KMS-11 (cell line): ENCODE measurements at regions not wholly inside any gene's neighbourhood (a gene's known extent, or its start where the extent isn't known, plus 50 kb on each side); places are given as distances from the start of the nearest gene placed in this dataset.
"Not testable (repeated sequence)": the region's sequence is repeated elsewhere in the genome, so short reads cannot be mapped to it uniquely, and the experiment has no call there.

Source experiments
- H2AFZ ChIP-seq: fragments of 200-600 bp; sonication (generic); 2 replicates; pipeline ENCODE4 v1.6.1; 2016; ENCODE audit warnings: antibody characterized with exemption, mixed run types, low read depth
- H3K27ac ChIP-seq: fragments of 200-600 bp; sonication (generic); 2 replicates; pipeline ENCODE4 v1.6.1; 2016; ENCODE audit warnings: mild to moderate bottlenecking, mixed run types
- H3K27me3 ChIP-seq: fragments of 200-600 bp; sonication (generic); 2 replicates; pipeline ENCODE4 v1.6.1; 2017; ENCODE audit warnings: mild to moderate bottlenecking, low read depth, mixed run types, moderate library complexity; ENCODE audit not compliant: insufficient read depth
- H3K36me3 ChIP-seq: fragments of 200-600 bp; sonication (generic); 2 replicates; pipeline ENCODE4 v1.6.1; 2017; ENCODE audit warnings: mild to moderate bottlenecking, mixed run types; ENCODE audit not compliant: insufficient read depth
- H3K4me1 ChIP-seq: fragments of 200-600 bp; sonication (generic); 2 replicates; pipeline ENCODE4 v1.6.1; 2016; ENCODE audit warnings: mild to moderate bottlenecking, low read depth, mixed run types; ENCODE audit not compliant: poor library complexity, severe bottlenecking
- H3K4me2 ChIP-seq: fragments of 200-600 bp; sonication (generic); 2 replicates; pipeline ENCODE4 v1.7.0; 2016; ENCODE audit warnings: mild to moderate bottlenecking, mixed run types
- H3K4me3 ChIP-seq: fragments of 200-600 bp; sonication (generic); IDR thresholded peaks from 2 replicates; pipeline ENCODE4 v1.6.1; 2017; ENCODE audit warnings: low read depth, low read length, mixed read lengths; ENCODE audit not compliant: insufficient read depth
- H3K79me2 ChIP-seq: fragments of 200-600 bp; sonication (generic); 2 replicates; pipeline ENCODE4 v1.6.1; 2016; ENCODE audit warnings: low read depth, mixed run types; ENCODE audit not compliant: insufficient read depth
- H3K9ac ChIP-seq: fragments of 200-600 bp; sonication (generic); 2 replicates; pipeline ENCODE4 v1.6.1; 2016; ENCODE audit warnings: mild to moderate bottlenecking, mixed run types
- H4K20me1 ChIP-seq: fragments of 200-600 bp; sonication (generic); 2 replicates; pipeline ENCODE4 v1.6.1; 2016; ENCODE audit warnings: mild to moderate bottlenecking, mixed run types; ENCODE audit not compliant: insufficient read depth
- TF ChIP-seq, protein P1 (sequence below): fragments of 200-600 bp; sonication (generic); conservative IDR thresholded peaks from 2 replicates; pipeline ENCODE4 v1.6.1; 2017; ENCODE audit warnings: low read depth, mild to moderate bottlenecking, antibody characterized with exemption, low read length, moderate library complexity, mixed read lengths

DNA sequence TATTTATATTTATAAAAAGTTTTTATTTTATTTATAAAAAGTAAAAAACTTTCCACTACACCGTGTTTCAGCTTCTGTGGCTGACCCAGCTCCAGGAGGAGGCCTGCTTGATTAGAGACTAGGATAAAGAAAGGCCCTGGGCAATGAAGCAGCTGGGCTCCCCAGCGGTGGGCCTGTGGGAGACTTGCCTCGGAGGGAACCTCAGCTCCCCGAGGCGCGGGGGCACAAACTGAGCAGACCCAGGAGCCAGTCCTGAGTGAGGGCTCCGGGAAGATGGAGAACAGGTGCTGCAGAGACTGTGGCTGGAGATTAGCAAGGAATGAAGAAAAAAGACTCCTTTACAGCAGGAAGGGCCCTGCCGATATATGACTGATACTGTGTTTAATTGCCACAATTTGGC is 63.8 kb upstream of the GJB6 start:
- no peak overlapping the region for H2AFZ ChIP-seq
- H4K20me1 ChIP-seq: no peaks in the 10 kb centered on the region
- H3K27me3 ChIP-seq: no peaks in the 10 kb centered on the region
- no peak overlapping the region for H3K27ac ChIP-seq
- no peaks in the 10 kb centered on the region for H3K36me3 ChIP-seq
- H3K4me3 ChIP-seq: no peak overlapping the region
- no peak overlapping the region for H3K4me2 ChIP-seq
- H3K9ac ChIP-seq: no peak overlapping the region
- TF ChIP-seq, protein P1, sequence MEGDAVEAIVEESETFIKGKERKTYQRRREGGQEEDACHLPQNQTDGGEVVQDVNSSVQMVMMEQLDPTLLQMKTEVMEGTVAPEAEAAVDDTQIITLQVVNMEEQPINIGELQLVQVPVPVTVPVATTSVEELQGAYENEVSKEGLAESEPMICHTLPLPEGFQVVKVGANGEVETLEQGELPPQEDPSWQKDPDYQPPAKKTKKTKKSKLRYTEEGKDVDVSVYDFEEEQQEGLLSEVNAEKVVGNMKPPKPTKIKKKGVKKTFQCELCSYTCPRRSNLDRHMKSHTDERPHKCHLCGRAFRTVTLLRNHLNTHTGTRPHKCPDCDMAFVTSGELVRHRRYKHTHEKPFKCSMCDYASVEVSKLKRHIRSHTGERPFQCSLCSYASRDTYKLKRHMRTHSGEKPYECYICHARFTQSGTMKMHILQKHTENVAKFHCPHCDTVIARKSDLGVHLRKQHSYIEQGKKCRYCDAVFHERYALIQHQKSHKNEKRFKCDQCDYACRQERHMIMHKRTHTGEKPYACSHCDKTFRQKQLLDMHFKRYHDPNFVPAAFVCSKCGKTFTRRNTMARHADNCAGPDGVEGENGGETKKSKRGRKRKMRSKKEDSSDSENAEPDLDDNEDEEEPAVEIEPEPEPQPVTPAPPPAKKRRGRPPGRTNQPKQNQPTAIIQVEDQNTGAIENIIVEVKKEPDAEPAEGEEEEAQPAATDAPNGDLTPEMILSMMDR: no peak
- peaks cover 12% of the 10 kb centered on the region for H3K4me1 ChIP-seq
- H3K79me2 ChIP-seq: no peaks in the 10 kb centered on the region

- Histone ChIP-seq H4K20me1 (no peaks in the 10 kb centered on the region), H3K27ac (no peak overlapping the region), H3K9ac (no peak overlapping the region), H3K79me2 (no peaks in the 10 kb centered on the region), H3K4me3 (no peak overlapping the region), H3K27me3 (no peaks in the 10 kb centered on the region), H3K4me2 (no peak overlapping the region), H3K36me3 (no peaks in the 10 kb centered on the region), H3K4me1 (peaks cover 18% of the 10 kb centered on the region), H2AFZ (no peak overlapping the region)
- TF ChIP-seq, protein P1: no peak
These were observed 62.4 kb upstream of the GJB6 start for GRCh38 chr13:20294497-20294896.

DNA sequence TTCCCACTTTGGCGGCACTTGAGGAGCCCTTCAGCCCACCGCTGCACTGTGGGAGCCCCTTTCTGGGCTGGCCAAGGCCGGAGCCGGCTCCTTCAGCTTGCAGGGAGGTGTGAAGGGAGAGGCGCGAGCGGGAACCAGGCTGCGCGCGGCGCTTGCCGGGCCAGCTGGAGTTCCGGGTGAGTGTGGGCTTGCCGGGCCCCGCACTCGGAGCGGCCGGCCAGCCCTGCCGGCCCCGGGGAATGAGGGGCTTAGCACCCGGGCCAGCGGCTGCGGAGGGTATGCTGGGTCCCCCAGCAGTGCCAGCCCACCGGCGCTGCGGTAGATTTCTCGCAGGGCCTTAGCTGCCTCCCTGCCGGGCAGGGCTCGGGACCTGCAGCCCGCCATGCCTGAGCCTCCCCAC is 60.2 kb upstream of the GJB6 start:
- not testable (repeated sequence) for H3K36me3 ChIP-seq, H4K20me1 ChIP-seq, H3K79me2 ChIP-seq, H3K9ac ChIP-seq, H3K4me2 ChIP-seq, H3K4me3 ChIP-seq, H3K27ac ChIP-seq, H3K27me3 ChIP-seq, H2AFZ ChIP-seq
- peaks cover 18% of the 10 kb centered on the region for H3K4me1 ChIP-seq

DNA sequence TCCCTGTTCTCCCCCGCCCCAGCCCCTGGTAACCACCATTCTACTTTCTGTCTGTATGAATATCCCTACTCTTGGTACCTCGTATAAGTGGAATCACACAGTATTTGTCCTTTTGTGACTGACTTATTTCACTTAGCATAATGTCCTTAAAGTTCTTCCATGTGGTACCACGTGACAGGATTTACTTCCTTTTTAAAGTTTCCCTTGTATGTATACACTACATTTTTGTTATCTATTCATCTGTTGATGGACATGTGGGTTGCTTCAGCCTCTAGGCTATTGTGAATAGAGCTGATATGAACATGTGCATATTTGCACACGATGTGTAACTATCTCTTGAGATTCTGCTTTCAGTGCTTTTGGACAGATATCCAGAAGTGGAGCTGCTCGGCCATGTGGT is 59.6 kb upstream of the GJB6 start:
- TF ChIP-seq, protein P1: no peak
- Histone ChIP-seq H3K79me2 (no peaks in the 10 kb centered on the region), H2AFZ (peak overlapping the region; percentile 10; the same call in 1 of the 2 replicates), H3K27ac (no peak overlapping the region), H3K4me2 (peak overlapping the region; percentile 32), H4K20me1 (no peaks in the 10 kb centered on the region), H3K4me1 (peaks cover 18% of the 10 kb centered on the region), H3K27me3 (no peaks in the 10 kb centered on the region), H3K36me3 (no peaks in the 10 kb centered on the region), H3K4me3 (no peak overlapping the region), H3K9ac (no peak overlapping the region)

DNA sequence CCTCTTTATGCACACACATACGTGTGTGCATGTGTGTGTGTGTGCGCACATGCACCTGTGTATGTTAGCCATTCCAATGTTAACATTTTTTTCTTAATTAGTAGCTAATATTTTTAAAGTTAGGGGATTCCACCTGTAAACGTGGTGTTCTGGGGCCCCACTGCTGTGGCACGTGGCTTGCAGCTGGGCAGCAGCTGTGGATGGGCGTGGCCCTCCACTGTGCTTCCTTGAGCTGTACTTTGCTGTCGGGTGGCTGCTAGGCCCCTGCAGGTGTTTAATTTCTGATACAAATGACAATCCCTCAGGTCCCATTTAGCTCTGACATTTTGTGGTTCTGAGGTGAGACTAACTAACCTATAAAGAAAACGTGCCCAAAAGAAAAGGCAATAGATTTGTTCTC is 58.9 kb upstream of the GJB6 start:
- Histone ChIP-seq H3K4me2 (peak overlapping the region; percentile 32; the same call in 1 of the 2 replicates), H4K20me1 (no peaks in the 10 kb centered on the region), H3K9ac (no peak overlapping the region), H3K27ac (no peak overlapping the region), H3K36me3 (no peaks in the 10 kb centered on the region), H2AFZ (no peak overlapping the region), H3K27me3 (no peaks in the 10 kb centered on the region), H3K79me2 (no peaks in the 10 kb centered on the region), H3K4me3 (no peak overlapping the region), H3K4me1 (peaks cover 18% of the 10 kb centered on the region)
- TF ChIP-seq, protein P1: no peak
